ENCODE measurements at regions not wholly inside any gene's neighbourhood (a gene's known extent, or its start where the extent isn't known, plus 50 kb on each side); places are given as distances from the start of the nearest gene placed in this dataset.

GRCh38 chr7:115441033-115441432 lies 519.1 kb downstream of the MDFIC start:
- no peak for DNase-seq

GRCh38 chr7:115435178-115435577 lies 513.3 kb downstream of the MDFIC start:
- DNase-seq, result no peak

DNA sequence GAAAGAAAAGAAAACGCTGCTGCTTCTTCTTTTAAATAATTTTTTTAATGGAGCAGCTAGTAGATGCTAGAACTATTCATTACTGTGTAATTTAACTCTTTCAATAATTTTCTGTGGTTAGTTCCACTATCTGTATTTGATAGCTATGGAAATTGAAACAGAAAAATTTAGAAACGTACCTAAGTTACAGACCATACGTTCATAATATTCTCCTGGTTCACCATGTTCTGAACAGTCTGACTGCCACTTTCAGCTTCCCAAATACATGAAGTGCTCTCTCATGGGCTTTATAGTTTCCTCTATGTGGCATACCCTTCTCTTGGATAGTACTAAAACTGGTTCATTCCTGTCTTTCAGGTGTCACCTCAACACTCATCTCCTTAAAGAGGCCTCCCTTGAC lies 508.0 kb downstream of the MDFIC start:
- no peak for DNase-seq

GRCh38 chr7:115417662-115418061 lies 495.8 kb downstream of the MDFIC start:
- DNase-seq, result no peak

DNA sequence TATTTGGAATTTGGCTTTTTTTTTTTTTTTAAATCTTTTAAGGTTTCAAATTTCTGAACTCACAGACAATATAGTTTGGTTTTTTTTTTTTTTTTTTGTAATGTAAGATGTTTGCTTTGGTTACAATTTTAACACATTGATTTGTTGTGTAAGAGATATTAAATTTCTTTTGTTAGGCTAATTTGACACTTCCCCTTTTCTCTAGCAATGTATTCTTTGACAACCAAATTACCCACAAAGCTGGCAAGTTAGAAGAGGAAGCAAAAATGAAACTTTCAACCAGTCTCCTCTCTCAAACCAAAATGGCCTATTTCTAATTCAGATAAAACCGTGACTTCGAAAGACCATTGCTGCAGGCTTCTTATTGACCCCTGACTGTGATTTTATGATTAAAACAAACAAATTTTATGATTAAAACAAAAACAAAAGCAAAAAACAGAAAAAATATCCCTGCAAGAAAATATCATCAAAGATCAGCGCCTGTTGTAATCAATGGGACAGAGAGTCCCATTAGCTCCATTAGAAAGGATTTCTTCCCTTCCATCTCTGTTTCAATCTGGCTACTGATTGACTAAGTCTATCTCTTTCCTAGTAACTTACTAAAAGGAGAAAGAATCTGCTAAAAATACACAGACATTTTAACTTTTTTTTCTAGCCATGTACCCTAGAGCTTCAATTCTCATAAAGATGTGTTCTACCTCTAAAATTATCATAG lies 489.2 kb downstream of the MDFIC start:
- DNase-seq, result no peak

GRCh38 chr7:115410434-115410820 lies 488.5 kb downstream of the MDFIC start:
- no peak for DNase-seq

DNA sequence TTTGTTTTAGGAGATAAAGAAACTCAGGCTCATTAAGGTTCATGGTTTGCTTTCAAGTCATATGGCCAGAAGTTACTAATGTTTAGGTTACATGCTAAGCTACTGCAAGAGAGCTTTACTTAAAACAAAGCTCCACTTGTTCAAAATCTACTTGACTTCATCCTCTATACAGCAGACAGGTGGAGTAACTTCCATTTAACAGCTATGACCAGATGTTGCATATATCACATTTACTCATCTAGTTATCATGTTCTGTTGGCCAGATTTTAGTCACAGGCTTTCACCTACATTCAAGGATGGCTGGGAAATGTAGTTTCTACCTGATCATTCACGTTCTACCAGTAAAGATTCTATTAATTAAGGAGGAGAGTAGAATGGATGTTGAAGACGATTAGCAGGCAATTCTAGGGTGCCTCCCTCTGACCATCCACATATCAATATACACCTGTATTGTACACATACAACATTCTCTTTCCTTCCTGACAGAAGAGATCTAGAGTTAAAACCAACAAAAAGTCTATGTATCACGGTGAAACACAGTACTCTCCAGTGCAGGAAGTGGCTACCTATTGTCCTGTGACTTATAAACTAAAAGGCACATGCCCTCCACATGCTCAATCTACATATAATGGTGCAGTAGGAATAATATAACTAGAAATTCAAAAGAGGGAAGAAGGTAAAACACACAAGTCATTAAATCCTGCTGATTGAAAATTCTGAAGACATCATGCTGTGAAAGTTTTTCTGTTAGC lies 488.0 kb downstream of the MDFIC start:
- DNase-seq, result no peak

GRCh38 chr7:115406219-115406618 lies 484.3 kb downstream of the MDFIC start:
- DNase-seq, result no peak

DNA sequence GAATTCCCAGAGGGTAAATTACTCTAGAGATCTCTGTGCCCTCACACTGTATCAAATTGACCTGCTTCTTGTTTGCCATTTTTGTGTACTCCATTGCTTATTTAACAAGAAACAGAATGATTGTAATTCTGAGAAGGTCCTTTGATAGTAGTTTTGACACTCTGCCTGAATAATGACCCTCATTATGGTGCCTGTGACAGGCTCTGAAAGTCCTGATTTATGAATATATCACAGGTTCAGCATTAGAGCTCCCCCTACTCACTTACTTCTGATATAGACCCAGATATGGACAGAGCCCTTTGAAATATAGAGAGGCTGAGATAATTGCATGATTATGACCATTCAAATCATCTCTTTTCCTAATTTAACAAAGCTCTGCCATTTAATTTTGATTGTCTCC lies 465.2 kb downstream of the MDFIC start:
- DNase-seq, result no peak

DNA sequence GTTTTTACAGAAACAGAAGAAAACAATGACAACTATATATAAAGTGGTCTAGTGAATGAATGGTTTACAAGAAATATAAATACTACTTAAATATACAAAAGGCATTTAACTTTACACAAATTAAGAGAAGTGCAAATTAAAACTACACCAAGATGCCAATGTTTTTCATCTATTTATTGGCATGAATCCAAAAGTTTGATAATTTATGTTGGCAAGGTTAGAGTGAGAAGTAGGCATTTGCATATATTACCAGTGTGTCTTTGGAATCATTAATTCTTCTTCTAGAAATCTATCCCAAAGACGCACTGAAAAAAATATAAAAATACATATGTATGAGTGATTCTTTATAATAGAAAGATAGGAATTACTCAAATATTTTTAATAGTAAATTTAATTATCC lies 457.4 kb downstream of the MDFIC start:
- DNase-seq, result no peak

GRCh38 chr7:115368998-115369397 lies 447.1 kb downstream of the MDFIC start:
- DNase-seq, result no peak

DNA sequence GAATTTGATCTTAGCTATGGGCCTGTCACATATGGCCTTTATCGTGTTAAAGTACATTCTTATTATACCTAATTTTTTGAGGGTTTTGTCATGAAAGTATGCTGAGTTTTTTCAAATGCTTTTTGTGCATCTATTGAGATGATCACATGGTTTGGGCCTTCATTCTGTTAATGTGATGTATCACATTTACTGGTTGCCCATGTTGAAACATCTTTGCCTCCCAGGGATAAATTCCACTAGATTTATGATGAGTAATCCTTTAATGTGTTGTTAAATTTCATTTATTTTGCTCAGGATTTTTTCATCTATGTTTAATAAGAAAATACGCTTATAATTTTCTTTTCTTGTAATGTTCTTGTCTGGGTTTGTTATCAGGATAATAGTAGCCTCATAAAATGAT lies 442.0 kb downstream of the MDFIC start:
- no peak for DNase-seq

DNA sequence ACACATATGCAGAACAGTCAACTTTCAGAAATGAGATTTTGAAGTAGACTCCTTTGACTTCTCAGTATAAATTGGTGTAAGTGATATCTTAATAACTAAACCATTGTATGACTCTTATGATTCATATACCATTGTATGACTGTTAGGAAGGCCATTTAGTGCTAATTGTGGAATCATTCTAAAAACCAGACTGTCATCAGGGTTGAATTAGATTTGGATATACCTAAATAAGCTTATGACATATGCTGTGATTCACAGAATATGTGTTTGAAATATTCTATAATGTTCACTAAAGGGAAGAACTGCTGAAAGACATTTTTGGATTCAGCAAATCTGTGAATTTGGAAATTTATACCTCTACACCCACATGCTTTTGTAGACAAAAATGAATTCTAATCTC lies 438.1 kb downstream of the MDFIC start:
- DNase-seq, result no peak

DNA sequence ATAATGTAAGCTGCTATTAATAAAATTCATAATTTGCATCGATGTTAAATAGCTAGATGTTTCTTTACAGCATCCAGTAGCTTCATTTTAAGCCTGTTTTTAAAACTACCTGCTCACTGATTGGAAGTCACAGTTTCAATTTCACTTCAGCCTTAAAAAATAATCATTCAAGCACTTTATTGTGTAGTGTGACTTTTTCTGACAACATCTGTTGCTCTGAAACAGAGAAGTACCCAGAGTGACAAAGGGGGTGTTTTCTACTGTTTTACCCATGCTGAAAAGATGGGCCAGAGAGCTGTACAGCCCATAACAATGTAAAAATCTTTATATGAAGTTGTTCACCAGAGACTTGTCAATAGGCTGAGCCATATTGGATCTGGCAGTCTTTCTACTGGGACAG lies 437.2 kb downstream of the MDFIC start:
- no peak for DNase-seq

GRCh38 chr7:115357703-115357999 lies 435.8 kb downstream of the MDFIC start:
- DNase-seq, result no peak

DNA sequence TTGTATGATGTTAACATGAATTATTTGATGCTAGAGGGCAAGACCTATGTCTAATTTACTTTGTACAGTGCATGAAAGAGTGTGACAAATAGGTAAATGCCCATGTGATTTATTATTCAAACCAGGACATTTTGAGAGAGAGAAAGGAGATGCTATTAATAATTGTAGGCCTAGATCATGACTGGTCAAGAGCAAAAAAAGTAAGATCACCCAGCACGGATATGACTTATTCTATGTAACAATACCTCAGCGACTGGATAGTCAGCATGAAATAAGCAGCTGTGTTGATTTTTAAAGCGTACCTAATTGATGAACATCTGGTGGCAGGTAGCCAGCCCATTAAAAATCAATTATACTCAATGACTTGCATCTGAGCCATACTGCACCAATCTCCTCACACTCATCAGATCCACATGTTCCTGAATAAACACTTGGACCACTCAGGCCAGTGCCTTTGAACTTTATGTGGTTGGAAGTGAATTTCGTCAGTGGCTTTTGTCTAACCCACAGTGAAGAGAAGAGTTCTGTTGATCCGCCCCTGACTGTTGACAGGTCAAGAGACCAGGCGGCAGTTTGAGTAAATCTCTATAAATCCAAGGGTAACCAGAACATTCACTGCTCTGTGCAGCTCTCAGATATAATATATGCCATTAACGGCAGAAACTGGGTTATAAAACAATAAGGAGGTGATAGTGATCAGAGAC lies 435.3 kb downstream of the MDFIC start:
- DNase-seq, result no peak

DNA sequence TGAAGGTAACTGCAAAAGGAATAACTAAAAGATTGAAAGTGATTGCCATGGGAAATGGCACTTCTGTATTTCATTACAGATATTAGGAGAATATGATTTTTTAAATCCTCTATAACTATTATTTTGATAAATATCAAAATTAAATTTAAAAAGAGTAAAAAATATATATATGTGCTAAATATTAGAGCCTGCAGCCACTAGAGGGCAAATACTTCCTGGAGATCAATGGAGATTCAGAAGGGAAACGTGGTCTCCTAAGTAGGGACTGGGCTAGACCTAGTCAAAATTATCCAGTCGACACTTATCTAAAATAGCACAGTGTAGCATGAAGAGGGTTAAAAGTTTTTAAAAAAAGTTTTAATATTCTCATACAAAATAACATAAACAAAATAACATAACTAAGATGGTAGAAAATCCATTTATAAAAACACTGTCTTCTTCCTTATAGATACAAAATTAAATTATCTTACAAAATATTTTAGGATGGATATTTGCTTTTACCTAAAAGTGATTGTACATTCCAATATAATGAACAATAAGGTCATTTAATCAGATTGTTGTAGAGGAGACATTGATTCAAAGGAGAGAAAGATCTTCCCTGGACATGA lies 434.3 kb downstream of the MDFIC start:
- no peak for DNase-seq

- no peak for DNase-seq
Observed at GRCh38 chr7:115354925-115355324, 433.0 kb downstream of the MDFIC start.

DNA sequence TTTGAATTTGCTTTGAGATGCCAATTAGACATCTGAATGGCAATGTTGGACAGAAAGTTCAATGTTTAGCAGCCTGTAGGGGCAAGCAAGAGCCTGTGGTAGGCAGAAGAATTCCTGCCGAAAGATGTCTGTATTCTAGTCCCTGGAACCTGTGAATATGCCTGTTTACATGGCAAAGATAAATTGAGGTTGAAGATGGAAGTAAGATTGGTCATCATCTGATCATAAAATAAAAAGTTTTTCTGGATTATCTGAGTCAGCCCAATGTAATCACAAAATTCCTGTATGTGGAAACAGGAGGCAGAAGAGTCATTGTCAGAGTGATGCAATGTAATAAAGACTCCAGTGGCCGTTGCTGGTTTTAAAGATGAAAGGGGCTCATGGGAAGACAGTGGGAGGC lies 430.5 kb downstream of the MDFIC start:
- no peak for DNase-seq

DNA sequence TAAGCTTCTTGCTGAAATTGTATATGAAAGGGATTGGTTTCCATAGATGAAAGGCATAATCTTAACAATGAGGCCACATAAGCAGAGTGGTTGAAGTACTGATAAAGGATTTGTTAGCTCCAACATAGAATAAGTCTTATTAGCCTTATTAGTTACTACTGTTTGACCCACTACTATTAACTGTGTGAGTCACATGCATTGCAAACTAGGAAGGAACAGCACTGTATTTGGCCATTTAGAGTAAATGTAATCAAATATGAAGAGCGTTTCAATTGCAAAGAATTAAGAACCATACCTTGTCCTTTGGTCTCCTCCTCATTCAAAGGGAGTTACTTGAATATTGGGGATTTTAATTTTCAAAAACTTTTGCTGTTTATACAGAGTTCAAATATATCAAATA lies 428.9 kb downstream of the MDFIC start:
- DNase-seq, result no peak

DNA sequence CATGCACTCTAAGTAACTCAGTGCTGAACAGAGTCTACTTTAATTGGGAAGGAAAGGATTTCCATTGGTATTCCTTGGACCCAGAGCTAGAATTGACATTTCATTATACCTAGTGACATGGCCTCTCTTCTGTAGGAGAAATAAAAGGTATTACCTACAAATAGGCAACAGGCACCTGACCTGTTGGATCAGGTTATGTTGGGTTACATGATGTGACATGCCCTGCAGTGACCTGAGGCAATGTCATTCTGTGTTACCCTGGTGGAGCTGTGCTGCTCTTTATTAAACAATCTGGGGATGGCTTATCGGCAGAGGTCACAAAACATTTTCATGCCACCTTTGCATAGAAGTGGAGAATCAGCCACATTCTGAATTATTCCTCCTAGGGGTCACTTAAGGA lies 427.7 kb downstream of the MDFIC start:
- no peak for DNase-seq

GRCh38 chr7:115346685-115347084 lies 424.8 kb downstream of the MDFIC start:
- no peak for DNase-seq

- no peak for DNase-seq
Observed at GRCh38 chr7:115340828-115341227, 418.9 kb downstream of the MDFIC start.

DNA sequence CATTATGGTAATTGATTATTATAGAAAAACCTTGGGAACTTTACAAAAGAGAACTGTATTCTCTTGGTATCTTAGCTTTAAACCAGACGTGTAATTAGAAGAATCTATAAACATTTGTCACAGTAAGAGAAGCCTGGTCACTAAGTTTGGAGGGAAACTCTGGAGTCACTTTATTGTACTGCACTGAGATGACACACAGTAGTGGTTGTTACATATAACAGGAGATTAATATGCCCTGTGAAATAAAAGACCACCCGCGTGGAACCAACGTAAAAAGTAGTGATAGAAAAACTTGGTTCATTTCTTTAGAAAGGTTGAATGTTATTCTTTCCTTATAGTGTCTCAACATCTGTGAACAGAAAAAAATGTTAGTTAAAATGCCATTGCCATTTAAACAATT lies 416.1 kb downstream of the MDFIC start:
- DNase-seq, result no peak
